22Rv1 (cell line): ENCODE measurements at regions not wholly inside any gene's neighbourhood (a gene's known extent, or its start where the extent isn't known, plus 50 kb on each side); places are given as distances from the start of the nearest gene placed in this dataset.
A peak's percentile ranks its signal among the peaks of the same experiment; 100 is the strongest.
"Not testable (repeated sequence)": the region's sequence is repeated elsewhere in the genome, so short reads cannot be mapped to it uniquely, and the experiment has no call there.

Experiments used
- H3K27ac ChIP-seq: fragments of 450-650 bp; 2 replicates; pipeline ENCODE4 v1.5.1; 2017
- ZFX ChIP-seq: fragments of 450-650 bp; IDR thresholded peaks from 2 replicates; pipeline ENCODE4 v1.6.1; 2017; ENCODE audit warnings: antibody characterized with exemption, borderline replicate concordance
- TF ChIP-seq, protein P1 (sequence below): fragments of 450-650 bp; IDR thresholded peaks from 2 replicates; pipeline ENCODE4 v1.5.1; 2017; ENCODE audit warnings: mild to moderate bottlenecking

DNA sequence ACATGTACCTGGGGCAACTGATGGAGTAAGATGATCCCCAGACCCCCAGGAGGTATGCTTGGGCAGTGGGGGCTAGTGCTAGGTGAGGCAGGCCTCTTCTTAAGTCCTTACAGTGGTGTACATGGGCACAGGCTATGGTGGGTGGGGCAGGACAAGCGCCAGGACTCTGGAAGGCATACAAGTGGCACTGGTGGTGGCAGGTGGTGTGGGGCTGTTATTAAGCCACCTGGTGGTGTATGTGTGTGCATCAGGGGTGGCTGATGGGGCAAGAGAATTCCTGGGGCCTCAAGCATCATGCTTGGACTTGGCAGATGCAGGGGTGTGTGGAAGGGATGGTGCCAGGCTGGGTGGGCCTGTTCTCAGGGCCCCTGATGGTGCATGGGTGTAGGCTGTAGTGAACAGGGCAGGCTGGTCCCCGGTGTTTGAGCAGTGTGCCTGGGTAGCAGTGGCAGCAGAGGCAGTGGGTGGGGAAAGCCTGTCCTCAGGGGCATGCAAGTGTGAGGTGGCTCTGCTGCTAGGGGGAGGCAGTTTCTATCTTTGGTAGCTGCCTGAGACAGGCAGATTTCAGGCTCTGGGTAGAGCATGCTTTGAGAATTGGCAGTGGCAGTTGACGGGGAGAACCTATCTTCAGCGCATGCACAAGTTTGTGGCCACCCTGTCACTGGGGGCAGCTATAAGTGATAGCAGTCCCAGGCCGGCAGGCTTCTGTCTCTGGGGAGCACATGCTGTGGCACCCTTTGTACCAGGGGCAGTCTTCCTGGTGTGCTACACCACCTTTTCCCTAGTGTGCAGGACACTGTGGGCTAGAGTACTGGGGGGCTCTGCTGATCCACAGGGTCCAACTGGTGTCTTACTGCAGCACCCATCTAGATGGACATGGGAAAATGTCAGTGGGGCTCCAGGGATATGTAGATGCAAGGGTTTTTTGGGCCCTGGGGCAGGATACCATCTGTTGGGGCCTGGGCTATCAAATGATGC lies 52.6 kb upstream of the ABCD2 start:
- no peak overlapping the region for H3K27ac ChIP-seq
- TF ChIP-seq, protein P1, sequence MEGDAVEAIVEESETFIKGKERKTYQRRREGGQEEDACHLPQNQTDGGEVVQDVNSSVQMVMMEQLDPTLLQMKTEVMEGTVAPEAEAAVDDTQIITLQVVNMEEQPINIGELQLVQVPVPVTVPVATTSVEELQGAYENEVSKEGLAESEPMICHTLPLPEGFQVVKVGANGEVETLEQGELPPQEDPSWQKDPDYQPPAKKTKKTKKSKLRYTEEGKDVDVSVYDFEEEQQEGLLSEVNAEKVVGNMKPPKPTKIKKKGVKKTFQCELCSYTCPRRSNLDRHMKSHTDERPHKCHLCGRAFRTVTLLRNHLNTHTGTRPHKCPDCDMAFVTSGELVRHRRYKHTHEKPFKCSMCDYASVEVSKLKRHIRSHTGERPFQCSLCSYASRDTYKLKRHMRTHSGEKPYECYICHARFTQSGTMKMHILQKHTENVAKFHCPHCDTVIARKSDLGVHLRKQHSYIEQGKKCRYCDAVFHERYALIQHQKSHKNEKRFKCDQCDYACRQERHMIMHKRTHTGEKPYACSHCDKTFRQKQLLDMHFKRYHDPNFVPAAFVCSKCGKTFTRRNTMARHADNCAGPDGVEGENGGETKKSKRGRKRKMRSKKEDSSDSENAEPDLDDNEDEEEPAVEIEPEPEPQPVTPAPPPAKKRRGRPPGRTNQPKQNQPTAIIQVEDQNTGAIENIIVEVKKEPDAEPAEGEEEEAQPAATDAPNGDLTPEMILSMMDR = no peak
- TF ChIP-seq ZFX = no peak

DNA sequence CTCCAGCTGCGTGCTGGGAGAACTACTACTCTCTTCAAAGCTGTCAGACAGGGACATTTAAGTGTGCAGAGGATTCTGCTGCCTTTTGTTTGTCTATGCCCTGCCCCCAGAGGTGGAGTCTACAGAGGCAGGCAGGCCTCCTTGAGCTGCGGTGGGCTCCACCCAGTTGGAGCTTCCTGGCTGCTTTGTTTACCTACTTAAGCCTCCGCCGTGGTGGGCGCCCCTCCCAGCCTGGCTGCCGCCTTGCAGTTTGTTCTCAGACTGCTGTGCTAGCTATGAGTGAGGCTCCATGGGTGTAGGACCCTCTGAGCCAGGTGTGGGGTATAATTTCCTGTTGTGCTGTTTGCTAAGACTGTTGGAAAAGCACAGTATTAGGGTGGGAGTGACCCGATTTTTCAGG lies 49.9 kb upstream of the ABCD2 start:
- TF ChIP-seq, protein P1 = peak; percentile 22
- not testable (repeated sequence) for H3K27ac ChIP-seq
